PC-3 (cell line): ENCODE measurements at regions not wholly inside any gene's neighbourhood (a gene's known extent, or its start where the extent isn't known, plus 50 kb on each side); places are given as distances from the start of the nearest gene placed in this dataset.

Experiments
- EZH2phosphoT487 ChIP-seq: fragments of 300-600 bp; sonication (generic); IDR thresholded peaks from 2 replicates; pipeline ENCODE4 v1.6.1; 2018; ENCODE audit warnings: mild to moderate bottlenecking, antibody characterized with exemption, low read length, borderline replicate concordance
- TF ChIP-seq, protein P1 (sequence below): fragments of 300-600 bp; sonication (generic); conservative IDR thresholded peaks from 2 replicates; pipeline ENCODE4 v1.5.1; 2017; ENCODE audit warnings: antibody characterized with exemption, low read depth, mild to moderate bottlenecking, low read length

DNA sequence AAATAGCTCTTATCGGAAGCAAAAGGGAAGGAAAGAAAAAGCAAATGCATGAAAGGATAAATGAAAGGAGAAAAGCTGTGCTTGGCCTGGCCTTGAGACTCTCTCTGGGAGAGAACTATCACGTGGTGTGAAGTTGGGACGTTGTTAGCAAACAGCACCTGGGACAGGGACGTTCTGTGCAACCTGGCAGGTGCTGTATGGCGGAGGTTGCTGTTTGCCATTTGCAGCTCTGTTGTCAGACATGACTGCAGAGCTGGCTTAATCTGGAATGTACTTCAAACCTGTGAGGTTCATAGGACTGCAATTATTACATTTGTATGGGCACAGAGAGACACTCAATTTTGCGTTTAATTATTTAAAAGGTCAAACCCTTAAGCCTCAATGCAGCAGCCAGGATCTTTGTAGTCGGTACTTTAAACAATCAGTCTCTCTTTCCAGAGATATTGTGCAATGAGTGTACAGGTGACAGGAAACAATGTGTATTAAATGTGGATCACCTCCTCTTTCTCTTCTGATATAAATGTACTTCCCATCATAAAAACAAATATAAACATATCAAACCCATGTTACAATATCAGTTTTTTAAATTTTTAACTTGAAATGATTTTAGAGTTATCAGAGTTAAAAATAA, 800.5 kb upstream of the KCND2 start:
- TF ChIP-seq, protein P1, sequence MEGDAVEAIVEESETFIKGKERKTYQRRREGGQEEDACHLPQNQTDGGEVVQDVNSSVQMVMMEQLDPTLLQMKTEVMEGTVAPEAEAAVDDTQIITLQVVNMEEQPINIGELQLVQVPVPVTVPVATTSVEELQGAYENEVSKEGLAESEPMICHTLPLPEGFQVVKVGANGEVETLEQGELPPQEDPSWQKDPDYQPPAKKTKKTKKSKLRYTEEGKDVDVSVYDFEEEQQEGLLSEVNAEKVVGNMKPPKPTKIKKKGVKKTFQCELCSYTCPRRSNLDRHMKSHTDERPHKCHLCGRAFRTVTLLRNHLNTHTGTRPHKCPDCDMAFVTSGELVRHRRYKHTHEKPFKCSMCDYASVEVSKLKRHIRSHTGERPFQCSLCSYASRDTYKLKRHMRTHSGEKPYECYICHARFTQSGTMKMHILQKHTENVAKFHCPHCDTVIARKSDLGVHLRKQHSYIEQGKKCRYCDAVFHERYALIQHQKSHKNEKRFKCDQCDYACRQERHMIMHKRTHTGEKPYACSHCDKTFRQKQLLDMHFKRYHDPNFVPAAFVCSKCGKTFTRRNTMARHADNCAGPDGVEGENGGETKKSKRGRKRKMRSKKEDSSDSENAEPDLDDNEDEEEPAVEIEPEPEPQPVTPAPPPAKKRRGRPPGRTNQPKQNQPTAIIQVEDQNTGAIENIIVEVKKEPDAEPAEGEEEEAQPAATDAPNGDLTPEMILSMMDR = no peak
- TF ChIP-seq EZH2phosphoT487 = no peak
